ENCODE measurements at regions not wholly inside any gene's neighbourhood (a gene's known extent, or its start where the extent isn't known, plus 50 kb on each side); places are given as distances from the start of the nearest gene placed in this dataset.
"Not testable (repeated sequence)": the region's sequence is repeated elsewhere in the genome, so short reads cannot be mapped to it uniquely, and the experiment has no call there.

DNA sequence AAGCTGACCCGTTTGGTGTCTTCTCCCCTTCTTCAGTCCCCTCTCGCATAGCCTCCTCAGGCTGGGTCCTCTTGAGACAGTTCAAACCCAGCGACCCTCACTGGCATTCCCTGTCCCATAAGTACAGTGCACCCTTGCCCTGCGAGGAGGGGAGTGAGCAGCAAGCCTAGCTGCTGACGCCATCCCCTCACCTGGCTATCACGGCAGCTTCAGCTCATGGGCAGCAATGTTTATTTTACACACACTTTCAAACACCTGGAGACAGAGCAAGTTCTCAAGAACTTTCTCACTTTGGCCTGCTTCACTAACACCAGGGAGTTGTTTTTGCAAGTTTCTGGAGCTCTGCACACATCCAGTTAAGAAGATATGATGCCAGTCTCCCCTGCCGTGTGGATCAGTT is 189.6 kb upstream of the E2F8 start:
- DNase-seq, result no peak
- no peak overlapping the region for H3K4me3 Mint-ChIP-seq
- H3K36me3 Mint-ChIP-seq (ENCODE audit: insufficient read depth), result peaks cover 3% of the 10 kb centered on the region
- peaks cover 65 to 82% of the 10 kb centered on the region in 2 donors for H3K27me3 Mint-ChIP-seq
- no peaks in the 10 kb centered on the region for H3K4me1 Mint-ChIP-seq (ENCODE audit: low read depth in 2 of 2)
- H3K27ac Mint-ChIP-seq, result no peak overlapping the region
- no peaks in the 10 kb centered on the region for H3K9me3 Mint-ChIP-seq
- no peak for ATAC-seq (replicated peaks)

DNA sequence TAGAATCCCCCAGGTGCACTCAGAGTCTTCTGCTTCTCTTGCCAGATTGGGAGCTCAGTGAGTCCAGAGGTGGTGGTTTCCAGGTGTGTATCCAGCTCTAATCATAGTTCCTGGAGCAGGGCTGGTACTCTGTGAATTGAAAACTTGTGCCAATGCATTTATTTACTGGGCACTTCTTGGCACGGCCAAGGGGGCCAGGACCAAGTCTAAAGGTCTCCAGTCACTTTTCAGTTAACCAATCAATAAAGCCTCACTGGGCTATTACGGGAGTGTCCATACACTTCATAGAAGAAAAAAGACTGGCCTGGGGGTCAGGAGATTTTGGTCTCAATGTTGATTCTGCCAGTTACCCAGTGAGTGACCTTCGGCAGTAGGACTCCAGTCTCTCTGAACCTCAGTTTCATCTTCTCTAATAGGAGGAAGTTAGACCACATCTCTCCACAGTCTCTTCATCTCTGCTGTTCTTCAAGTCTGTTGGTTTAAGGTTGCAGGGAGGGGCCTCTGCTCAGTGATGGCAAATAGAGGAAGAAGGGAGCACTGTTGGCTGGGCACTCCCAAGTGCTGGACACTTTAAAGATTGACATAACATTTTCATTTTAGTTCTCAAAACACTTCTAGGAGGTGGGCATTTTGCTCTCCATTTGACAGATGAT is 188.5 kb upstream of the E2F8 start:
- H3K9me3 Mint-ChIP-seq, result no peaks in the 10 kb centered on the region
- peaks cover 65 to 89% of the 10 kb centered on the region in 2 donors for H3K27me3 Mint-ChIP-seq
- DNase-seq, result no peak
- no peaks in the 10 kb centered on the region for H3K4me1 Mint-ChIP-seq (ENCODE audit: low read depth in 2 of 2)
- H3K4me3 Mint-ChIP-seq, result no peak overlapping the region
- H3K27ac Mint-ChIP-seq, result no peak overlapping the region
- peaks cover 3% of the 10 kb centered on the region for H3K36me3 Mint-ChIP-seq (ENCODE audit: insufficient read depth)
- ATAC-seq (replicated peaks), result no peak

DNA sequence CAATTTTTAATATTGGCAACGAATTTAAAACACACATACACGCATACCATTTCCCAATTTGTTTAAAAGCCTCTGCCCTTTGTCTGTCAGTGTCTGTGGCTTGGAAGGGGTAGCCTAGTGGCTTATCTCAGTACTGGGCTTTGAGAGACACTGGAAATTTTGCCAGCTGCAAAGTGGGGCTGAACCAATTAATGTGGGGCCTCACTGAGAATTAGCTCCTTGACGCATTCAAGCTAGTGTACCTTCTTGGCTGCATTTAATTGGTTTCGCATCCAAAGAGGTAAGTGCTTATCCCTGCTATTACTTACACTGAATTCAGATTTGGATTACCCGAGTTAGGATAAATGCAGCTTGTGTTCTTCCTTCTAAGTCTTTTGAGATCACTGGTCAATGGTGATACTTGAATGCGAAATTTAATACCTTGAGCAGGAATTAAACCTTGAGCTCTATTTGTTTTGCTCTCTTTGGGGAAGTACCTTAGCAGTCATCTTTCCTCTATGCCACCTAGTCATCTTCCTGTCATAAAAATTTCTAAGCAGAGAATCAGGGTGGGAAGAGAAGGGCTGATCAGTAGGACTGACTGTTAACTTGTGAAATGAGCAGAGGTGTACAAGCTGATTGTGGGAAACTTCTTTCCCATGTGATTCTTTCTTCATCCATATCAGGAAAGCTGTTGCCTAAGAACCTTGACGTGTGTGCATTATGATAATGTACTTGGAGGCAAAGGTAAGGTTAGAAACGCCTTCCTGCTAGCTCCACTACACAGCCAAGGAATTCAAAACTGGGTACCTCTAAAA is 187.7 kb upstream of the E2F8 start:
- no peak for DNase-seq
- no peak for ATAC-seq (replicated peaks)
- Mint-ChIP-seq H3K27ac (no peak overlapping the region), H3K9me3 (no peaks in the 10 kb centered on the region), H3K4me1 (ENCODE audit: low read depth in 2 of 2) (no peaks in the 10 kb centered on the region), H3K27me3 (peaks cover 65 to 98% of the 10 kb centered on the region in 2 donors), H3K36me3 (ENCODE audit: insufficient read depth) (peaks cover 3% of the 10 kb centered on the region), H3K4me3 (no peak overlapping the region)

DNA sequence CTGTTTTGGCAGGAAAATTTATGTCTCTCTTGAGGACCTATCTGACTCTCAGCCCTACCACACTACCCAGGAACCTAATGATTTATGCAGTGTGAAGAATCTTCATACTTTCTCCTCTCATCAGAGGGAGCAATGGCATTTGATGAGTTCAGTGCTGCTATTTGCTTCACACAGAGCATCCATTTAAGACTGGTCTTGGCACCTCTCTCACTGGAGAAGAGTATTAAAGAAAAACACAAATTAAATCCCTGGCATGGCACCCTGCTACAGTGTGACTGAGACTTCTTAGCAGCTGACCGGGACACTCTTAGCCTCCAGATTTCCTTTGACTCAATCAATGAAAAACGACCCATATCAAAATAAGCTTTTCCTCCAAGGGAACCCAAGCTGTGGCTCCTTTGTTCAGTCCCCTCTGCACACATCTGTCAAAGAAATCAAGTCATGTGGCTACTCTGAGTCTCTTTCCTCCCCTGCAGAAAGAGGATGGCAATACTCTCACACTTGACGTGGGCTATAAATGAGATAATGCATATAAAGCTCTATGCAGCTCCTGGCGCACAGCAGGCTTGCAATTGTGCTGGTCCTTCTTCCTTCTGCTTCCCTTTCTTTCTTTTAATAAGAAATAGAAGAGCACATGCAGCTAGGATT is 186.1 kb upstream of the E2F8 start:
- DNase-seq (no peak), ATAC-seq (replicated peaks) (no peak)
- Mint-ChIP-seq H3K9me3 (no peaks in the 10 kb centered on the region), H3K27me3 (peaks cover 55 to 91% of the 10 kb centered on the region in 2 donors), H3K36me3 (ENCODE audit: insufficient read depth) (no peaks in the 10 kb centered on the region), H3K4me1 (ENCODE audit: low read depth in 2 of 2) (no peaks in the 10 kb centered on the region), H3K27ac (no peak overlapping the region), H3K4me3 (no peak overlapping the region)

DNA sequence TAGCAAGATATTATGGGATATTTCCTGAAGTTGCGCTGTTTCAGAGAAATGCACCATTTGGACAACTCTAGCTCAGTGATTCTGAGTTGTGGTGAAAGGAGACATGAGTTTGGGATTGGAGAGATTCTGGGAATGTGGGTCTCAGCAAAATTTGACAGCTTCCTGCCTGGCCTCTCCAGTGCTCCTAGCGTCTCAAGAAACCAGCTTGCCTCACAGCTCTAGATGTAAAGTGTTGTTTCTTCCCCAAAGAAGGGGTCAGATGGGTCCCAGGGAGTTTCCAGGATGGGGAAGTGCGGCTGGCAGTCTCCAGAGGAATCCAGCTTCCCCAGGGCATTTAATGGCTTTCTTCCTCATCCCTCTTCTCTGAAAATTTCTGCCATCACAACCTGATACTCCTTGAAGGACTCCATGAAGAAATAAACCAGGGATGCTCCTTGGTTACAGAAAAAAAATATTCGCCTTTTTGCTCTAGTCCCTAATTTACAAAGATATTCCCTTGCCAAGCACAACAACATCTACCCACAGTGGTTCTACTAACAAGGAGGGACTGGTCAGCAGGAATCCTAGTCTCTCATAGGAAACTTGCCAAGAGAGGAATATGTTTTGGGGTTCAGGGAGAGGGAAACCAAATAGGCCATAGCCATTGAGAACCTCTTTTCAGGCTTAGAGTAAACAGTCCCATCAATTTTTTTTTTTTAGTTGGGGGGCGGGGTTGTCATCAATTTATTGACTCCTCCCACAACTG is 185.4 kb upstream of the E2F8 start:
- no peaks in the 10 kb centered on the region for H3K36me3 Mint-ChIP-seq (ENCODE audit: insufficient read depth)
- no peak overlapping the region for H3K27ac Mint-ChIP-seq
- H3K9me3 Mint-ChIP-seq, result no peaks in the 10 kb centered on the region
- peaks cover 49 to 84% of the 10 kb centered on the region in 2 donors for H3K27me3 Mint-ChIP-seq
- no peak overlapping the region for H3K4me3 Mint-ChIP-seq
- no peaks in the 10 kb centered on the region for H3K4me1 Mint-ChIP-seq (ENCODE audit: low read depth in 2 of 2)
- DNase-seq (no peak), ATAC-seq (replicated peaks) (no peak)

DNA sequence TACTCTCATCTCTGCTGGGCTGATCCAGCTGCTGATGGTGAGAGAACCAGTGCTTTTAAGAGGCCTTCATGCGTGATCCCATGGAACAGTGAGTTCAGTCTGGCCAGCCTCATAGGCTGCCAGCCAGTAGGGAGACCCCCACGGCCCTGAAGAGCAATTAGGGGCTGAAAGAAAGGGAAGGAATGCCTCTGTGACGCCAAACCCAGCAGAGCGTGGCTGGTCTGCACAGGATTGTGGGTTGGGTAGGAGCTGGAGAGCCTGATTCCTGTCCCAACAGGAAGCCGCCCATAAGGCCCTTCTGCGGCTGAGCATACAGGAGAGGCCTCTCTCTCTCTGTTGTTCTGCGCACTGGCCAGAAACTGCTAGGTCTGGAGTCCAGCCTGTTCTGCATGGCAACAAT is 181.5 kb upstream of the E2F8 start:
- no peaks in the 10 kb centered on the region for H3K36me3 Mint-ChIP-seq (ENCODE audit: insufficient read depth)
- H3K27me3 Mint-ChIP-seq, result peaks cover 28 to 64% of the 10 kb centered on the region in 2 donors
- no peaks in the 10 kb centered on the region for H3K4me1 Mint-ChIP-seq (ENCODE audit: low read depth in 2 of 2)
- H3K4me3 Mint-ChIP-seq, result no peak overlapping the region
- DNase-seq (no peak), ATAC-seq (replicated peaks) (no peak)
- H3K9me3 Mint-ChIP-seq, result no peaks in the 10 kb centered on the region
- no peak overlapping the region for H3K27ac Mint-ChIP-seq

DNA sequence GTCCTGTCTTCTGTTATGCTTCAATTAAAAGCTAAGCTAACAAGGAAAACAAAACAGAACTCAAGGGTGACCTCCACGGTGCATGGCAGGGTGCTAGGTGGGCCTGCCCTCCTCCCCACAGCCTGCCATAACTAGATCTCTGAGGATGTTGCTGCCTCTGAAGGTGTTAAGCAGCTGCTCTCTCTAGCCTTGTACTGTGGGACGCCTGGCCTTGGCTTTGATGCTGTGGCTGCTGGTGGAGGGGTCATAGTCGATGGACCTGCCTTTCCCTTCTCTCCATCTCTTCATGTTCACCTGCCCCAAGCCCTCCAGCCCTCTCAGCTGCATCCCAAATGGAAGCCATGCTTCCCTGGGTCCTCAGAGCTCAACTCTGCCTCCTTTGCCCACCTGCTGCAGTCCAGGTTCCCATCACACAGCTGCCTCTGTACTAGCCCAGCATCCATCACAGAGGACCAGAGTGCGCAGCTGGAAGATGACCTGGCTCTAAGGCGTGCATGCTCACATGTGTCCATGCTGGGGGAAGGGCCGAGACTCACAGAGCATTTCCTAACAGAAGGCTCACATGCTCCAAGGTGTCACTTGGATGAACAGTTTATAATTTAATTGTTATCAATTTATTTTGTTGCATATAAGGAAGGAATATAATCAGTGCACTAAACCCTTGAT is 180.3 kb upstream of the E2F8 start:
- peaks cover 26 to 53% of the 10 kb centered on the region in 2 donors for H3K27me3 Mint-ChIP-seq
- H3K4me1 Mint-ChIP-seq (ENCODE audit: low read depth in 2 of 2), result no peaks in the 10 kb centered on the region
- H3K9me3 Mint-ChIP-seq, result no peaks in the 10 kb centered on the region
- DNase-seq (no peak), ATAC-seq (replicated peaks) (no peak)
- no peaks in the 10 kb centered on the region for H3K36me3 Mint-ChIP-seq (ENCODE audit: insufficient read depth)
- no peak overlapping the region for H3K4me3 Mint-ChIP-seq
- no peak overlapping the region for H3K27ac Mint-ChIP-seq

DNA sequence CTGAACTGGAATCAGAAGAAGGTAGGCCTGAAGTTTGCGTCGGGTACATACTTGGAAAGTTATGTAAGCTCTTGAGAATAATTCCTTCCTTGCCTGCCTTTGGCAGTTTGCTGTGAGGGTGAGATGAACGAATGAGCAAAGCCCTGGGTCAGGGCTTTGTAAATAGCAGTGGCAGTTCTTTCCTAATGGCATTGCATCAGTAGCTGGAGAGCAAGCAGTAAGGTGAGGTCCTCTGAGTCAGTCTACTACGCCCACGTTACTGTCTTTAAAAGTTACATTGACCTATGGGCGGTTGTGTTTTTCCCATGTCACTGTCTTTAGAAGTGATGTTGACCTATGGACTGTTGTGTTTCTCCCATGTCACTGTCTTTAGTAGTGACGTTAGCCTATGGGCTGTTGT is 179.1 kb upstream of the E2F8 start:
- Mint-ChIP-seq H3K27ac (no peak overlapping the region), H3K36me3 (ENCODE audit: insufficient read depth) (no peaks in the 10 kb centered on the region), H3K4me1 (ENCODE audit: low read depth in 2 of 2) (no peaks in the 10 kb centered on the region), H3K4me3 (no peak overlapping the region), H3K27me3 (peaks cover 25 to 42% of the 10 kb centered on the region in 2 donors), H3K9me3 (no peaks in the 10 kb centered on the region)
- no peak for DNase-seq
- no peak for ATAC-seq (replicated peaks)

DNA sequence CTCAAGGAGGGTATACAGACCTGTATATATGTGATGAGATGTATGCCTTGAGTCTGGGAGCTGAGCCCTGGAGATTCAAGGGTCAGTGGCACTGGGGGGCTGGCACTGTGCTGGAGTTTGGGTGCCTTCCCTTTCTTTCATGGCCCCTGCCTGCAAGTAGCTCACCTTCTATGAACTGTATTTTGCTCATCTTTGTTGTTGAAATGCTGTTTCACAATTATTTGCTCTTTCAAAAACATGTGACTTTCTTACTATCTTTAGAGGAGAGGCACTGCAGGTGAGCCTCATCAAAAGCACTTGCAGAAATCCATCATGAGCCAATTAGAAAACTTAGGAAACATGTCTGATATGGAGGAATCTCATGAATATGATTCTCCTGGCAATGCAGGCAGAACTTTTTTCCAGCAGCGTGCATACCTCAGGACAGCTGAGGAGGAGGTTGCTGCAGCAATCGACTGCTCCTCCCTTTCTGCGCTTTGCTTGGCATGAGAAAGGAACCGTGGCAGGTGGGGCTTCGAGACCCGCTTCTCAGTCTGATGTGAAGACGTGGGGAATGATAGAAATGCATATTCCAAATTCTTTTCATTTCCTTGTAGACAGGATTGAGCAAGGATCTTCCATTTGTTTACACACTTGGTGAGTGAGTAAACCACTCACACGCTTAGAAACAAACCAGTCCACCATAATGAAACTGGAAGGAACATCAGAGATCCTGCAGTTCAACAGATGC is 178.4 kb upstream of the E2F8 start:
- DNase-seq, result no peak
- H3K4me3 Mint-ChIP-seq, result no peak overlapping the region
- no peak for ATAC-seq (replicated peaks)
- H3K27ac Mint-ChIP-seq, result no peak overlapping the region
- no peaks in the 10 kb centered on the region for H3K9me3 Mint-ChIP-seq
- H3K4me1 Mint-ChIP-seq (ENCODE audit: low read depth in 2 of 2), result no peaks in the 10 kb centered on the region
- peaks cover 31 to 35% of the 10 kb centered on the region in 2 donors for H3K27me3 Mint-ChIP-seq
- no peaks in the 10 kb centered on the region for H3K36me3 Mint-ChIP-seq (ENCODE audit: insufficient read depth)

DNA sequence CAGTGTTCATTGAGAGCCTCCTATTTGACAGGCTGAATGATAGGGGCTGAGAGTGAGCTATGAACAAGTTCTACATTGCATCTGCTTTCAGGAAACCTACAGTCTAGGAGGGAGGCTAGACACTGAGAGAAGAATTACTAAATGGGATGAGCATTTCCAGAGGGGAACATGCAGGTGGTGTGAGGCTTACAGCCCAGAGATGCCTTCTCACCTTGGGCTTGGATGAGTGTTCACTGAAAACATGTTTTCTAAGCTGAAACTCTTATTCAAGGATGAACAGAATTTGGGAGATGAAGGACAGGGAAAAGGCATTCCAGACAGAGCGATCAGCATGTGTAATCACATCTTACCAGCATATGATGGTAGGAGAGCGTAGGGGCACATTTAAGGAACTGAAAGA is 177.5 kb upstream of the E2F8 start:
- no peak for DNase-seq
- Mint-ChIP-seq H3K36me3 (ENCODE audit: insufficient read depth) (no peaks in the 10 kb centered on the region), H3K4me3 (no peak overlapping the region), H3K9me3 (no peaks in the 10 kb centered on the region), H3K27ac (no peak overlapping the region), H3K4me1 (ENCODE audit: low read depth in 2 of 2) (no peaks in the 10 kb centered on the region), H3K27me3 (peaks cover 29 to 36% of the 10 kb centered on the region in 2 donors)
- ATAC-seq (replicated peaks), result no peak

DNA sequence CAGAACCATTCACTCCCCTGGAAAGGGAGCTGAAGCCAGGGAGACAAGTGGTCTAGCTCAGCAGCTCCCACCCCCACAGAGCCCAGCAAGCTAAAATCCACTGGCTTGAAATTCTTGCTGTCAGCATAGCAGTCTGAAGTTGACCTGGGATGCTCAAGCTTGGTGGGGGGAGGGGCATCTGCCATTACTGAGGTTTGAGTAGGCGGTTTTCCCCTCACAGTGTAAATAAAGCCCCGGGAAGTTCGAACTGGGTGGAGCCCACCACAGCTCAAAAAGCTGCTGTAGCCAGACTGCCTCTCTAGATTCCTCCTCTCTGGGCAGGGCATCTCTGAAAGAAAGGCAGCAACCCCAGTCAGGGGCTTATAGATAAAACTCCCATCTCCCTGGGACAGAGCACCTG is 171.3 kb upstream of the E2F8 start:
- not testable (repeated sequence) for DNase-seq; ATAC-seq (replicated peaks); H3K27ac Mint-ChIP-seq; H3K36me3 Mint-ChIP-seq (ENCODE audit: insufficient read depth); H3K4me1 Mint-ChIP-seq (ENCODE audit: low read depth in 2 of 2); H3K4me3 Mint-ChIP-seq; H3K9me3 Mint-ChIP-seq
- peaks cover 35 to 36% of the 10 kb centered on the region in 2 donors for H3K27me3 Mint-ChIP-seq

DNA sequence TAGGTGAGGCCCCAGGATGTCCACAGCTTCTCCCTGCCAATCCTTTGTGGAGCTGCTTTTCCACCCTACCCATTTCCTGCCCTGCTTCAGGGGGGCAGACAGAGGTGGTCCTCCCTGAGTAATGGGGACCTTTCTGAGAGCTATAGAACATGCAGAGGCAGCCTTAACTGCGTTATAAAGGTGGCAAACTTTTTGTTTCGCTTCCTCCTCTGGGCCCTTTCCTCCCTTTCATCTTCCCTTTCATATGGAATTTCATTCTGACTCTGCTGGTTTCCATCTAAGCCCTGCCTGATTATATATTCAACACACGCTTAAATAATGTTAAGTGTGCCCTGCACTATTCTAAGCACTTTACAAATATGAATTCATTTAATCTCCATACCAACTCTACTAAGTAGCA is 169.3 kb upstream of the E2F8 start:
- Mint-ChIP-seq H3K4me3 (no peak overlapping the region), H3K9me3 (no peaks in the 10 kb centered on the region)
- no peak for ATAC-seq (replicated peaks)

More for the DNA sequence above, 169.3 kb upstream of the E2F8 start:
- no peak for DNase-seq
- Mint-ChIP-seq H3K27ac (no peak overlapping the region), H3K27me3 (peaks cover 25 to 56% of the 10 kb centered on the region in 2 donors), H3K36me3 (ENCODE audit: insufficient read depth) (no peaks in the 10 kb centered on the region), H3K4me1 (ENCODE audit: low read depth in 2 of 2) (no peaks in the 10 kb centered on the region)

Measured in effector memory CD8-positive, alpha-beta T cell (primary cell).